LNCAP (cell line): ENCODE measurements at regions not wholly inside any gene's neighbourhood (a gene's known extent, or its start where the extent isn't known, plus 50 kb on each side); places are given as distances from the start of the nearest gene placed in this dataset.

Source experiments
- TF ChIP-seq, protein P1 (sequence below): fragments of 450-650 bp; IDR thresholded peaks from 2 replicates; pipeline ENCODE4 v1.5.1; 2017; ENCODE audit warnings: mild to moderate bottlenecking

- TF ChIP-seq, protein P1, sequence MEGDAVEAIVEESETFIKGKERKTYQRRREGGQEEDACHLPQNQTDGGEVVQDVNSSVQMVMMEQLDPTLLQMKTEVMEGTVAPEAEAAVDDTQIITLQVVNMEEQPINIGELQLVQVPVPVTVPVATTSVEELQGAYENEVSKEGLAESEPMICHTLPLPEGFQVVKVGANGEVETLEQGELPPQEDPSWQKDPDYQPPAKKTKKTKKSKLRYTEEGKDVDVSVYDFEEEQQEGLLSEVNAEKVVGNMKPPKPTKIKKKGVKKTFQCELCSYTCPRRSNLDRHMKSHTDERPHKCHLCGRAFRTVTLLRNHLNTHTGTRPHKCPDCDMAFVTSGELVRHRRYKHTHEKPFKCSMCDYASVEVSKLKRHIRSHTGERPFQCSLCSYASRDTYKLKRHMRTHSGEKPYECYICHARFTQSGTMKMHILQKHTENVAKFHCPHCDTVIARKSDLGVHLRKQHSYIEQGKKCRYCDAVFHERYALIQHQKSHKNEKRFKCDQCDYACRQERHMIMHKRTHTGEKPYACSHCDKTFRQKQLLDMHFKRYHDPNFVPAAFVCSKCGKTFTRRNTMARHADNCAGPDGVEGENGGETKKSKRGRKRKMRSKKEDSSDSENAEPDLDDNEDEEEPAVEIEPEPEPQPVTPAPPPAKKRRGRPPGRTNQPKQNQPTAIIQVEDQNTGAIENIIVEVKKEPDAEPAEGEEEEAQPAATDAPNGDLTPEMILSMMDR: no peak
Measured at GRCh38 chr5:87195104-87195591, 72.5 kb upstream of the RASA1 start.

- TF ChIP-seq, protein P1: no peak
Measured at GRCh38 chr5:87195616-87196015, 72.1 kb upstream of the RASA1 start.

DNA sequence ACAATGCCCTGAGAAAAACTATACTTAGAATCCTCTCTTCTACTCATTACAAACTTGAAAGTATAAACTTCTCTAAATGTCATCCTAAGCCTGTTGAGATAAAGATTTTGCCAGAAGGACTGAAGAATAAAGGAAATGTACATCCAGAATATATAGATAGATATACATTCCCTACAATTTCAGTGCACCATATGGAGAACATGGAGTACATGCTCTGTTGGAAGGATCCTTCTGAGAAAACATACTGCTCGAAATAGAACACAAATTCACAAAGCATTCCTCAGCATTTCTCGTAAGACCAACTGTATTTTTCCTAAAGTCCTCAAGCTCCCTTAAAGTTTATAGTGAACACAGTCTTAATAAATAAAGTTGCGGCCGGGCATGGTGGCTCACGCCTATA lies 69.7 kb upstream of the RASA1 start:
- TF ChIP-seq, protein P1: no peak

GRCh38 chr5:87210076-87210475 lies 57.6 kb upstream of the RASA1 start:
- TF ChIP-seq, protein P1: no peak

DNA sequence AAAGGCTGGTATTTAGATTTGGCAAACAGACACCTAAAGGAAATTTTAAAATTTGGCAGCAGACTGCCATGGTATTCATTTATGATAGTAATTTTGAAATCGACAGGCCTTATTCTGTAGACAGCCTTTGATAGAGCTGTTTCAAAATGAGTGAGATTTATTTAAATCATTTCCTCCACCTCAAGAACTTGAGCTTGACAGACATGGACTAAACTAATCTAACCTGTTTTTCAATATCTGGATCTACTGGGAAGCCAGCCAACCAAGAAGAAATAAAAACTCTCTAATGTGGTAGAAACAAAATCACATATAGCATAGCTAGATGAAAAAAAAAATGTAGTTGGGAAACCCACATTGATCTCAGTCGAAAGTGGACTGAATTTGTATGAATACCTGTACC lies 56.9 kb upstream of the RASA1 start:
- TF ChIP-seq, protein P1: no peak

- TF ChIP-seq, protein P1: no peak
Measured at GRCh38 chr5:87211676-87212075, 56.0 kb upstream of the RASA1 start.
